CD4-positive, alpha-beta T cell treated with Interferon alpha-2 for 1 hour (primary cell): ENCODE measurements at regions not wholly inside any gene's neighbourhood (a gene's known extent, or its start where the extent isn't known, plus 50 kb on each side); places are given as distances from the start of the nearest gene placed in this dataset.
"Not testable (repeated sequence)": the region's sequence is repeated elsewhere in the genome, so short reads cannot be mapped to it uniquely, and the experiment has no call there.

Experiments used
- DNase-seq, 2 donors: peaks; one replicate each; pipeline ENCODE4 v3.0.0-alpha.2; 2020 to 2022

DNA sequence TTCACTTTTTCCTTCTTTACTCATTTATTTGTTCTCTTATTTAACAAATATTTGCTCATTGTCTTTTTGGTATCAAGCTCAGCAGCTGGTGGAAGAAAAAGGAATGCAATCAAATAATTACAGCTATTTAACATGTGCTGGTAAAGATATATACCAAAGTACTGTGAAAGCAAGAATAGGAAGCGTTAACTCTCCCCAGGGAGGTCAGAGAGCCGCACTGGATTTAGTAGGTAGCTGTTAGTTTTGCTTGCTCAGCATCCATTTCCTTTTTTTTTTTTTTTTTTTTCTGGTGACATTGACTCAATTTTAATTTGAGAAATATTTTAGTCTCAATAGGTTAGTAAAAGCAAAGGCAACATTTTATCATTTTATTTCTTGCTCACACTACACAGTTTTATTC, 308.5 kb upstream of the MDFIC2 start:
- no peak for DNase-seq

DNA sequence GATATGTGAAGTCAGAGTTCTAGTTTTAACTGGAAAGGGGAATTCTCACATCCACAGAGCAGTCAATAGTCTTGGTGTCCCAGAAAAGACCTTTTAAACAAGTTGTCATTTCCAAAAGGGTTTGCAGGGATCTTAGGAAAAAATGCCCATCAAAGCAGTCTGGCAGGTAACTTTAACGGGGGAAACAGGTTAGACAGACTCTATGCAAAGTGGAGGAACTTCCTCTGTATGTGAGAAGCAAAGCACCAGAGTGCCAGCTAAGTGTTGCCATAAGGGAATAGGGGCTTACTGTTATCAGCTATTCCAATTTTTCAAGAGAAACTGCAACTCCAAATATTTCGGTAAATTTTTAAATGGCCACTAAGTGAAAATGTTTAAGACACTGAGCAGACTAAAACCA, 307.9 kb upstream of the MDFIC2 start:
- DNase-seq = no peak

DNA sequence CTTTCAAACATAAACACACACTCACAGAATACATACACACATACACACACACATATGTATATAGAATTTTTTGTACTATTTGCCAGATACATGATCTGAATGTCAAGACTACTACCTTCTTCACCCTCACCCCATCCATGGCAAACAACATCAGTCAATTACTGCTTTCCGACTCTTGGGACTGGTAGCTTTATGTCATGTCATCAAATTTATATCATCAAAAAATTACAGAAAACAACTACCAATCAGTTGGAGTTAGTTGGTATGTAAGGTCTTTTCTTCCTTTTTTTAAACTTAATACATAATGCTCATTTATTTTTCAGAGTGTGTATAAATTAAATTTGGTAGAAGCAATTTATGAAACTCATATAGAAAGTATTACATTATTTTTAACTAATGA, 305.7 kb upstream of the MDFIC2 start:
- DNase-seq = no peak

DNA sequence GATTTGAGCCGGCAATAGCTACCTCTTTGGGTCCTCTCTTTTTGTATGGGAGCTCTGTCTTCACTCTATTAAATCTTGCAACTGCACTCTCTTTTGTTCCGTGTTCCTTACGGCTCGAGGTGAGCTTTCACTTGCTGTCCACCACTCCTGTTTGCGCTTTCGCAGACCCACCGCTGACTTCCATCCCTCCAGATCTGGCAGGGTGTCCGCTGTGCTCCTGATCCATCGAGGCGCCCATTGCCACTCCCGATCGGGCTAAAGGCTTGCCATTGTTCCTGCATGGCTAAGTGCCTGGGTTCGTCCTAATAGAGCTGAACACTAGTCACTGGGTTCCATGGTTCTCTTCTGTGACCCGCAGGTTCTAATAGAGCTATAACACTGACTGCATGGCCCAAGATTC, 304.9 kb upstream of the MDFIC2 start:
- not testable (repeated sequence) for DNase-seq

- no peak for DNase-seq
Observed at GRCh38 chr3:70615286-70615685, 302.8 kb upstream of the MDFIC2 start.

GRCh38 chr3:70614111-70614510, 301.7 kb upstream of the MDFIC2 start:
- no peak for DNase-seq

DNA sequence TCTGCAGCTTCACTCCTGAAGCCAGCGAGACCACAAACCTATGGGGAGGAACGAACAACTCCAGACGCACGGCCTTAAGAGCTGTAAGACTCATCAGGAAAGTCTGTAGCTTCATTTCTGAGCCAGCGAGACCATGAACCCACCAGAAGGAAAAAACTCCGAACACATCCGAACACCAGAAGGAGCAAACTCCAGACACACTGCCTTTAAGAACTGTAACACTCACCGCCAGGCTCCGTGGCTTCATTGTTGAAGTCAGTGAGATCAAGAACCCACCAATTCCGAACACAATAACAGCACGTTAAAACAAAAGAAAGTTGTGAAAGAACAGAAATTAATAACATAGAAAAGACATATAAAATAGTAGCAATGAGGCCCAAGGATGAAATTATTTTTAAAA, 300.5 kb upstream of the MDFIC2 start:
- DNase-seq = no peak

- not testable (repeated sequence) for DNase-seq
Observed at GRCh38 chr3:70611667-70612277, 299.3 kb upstream of the MDFIC2 start.

GRCh38 chr3:70608434-70608833, 296.0 kb upstream of the MDFIC2 start:
- no peak for DNase-seq

- no peak for DNase-seq
Observed at GRCh38 chr3:70607469-70607868, 295.0 kb upstream of the MDFIC2 start.

DNA sequence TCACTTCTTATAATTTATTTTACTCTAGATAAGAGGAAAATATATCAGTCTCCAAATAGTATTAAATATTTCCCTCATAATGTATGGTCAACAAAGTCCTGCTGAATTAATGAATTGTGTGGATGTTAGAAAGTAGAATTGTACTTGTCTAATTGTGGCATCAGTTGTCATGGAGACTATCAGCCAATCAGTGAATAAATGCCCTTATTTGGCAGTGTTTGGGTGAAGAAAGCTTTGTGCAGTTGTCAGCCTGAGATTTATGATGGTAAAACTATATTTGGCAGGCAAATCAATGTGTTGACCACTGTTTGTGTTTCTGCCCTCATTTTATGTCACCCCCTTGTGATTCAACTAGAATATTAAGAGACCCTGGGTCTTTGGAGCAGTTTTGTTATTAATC, 293.6 kb upstream of the MDFIC2 start:
- no peak for DNase-seq

DNA sequence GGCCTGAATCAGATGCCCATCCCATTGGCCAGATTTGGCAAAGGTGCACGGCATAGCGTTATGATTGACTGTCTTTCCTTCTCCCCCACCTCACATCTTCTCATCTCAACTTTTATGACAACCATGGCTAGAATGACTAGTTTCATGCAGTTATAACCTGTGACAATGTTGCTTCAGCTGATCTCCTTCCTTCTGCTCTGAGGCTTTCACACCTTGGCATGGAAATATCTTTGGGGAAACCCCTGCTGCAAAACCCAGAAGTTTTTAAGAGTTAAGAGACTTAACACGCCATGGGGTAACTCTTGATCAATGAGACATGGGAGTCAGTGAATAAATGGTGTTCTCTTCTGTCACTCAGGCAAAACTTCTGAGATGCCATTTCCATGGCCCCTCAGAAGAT, 290.7 kb upstream of the MDFIC2 start:
- DNase-seq = no peak

DNA sequence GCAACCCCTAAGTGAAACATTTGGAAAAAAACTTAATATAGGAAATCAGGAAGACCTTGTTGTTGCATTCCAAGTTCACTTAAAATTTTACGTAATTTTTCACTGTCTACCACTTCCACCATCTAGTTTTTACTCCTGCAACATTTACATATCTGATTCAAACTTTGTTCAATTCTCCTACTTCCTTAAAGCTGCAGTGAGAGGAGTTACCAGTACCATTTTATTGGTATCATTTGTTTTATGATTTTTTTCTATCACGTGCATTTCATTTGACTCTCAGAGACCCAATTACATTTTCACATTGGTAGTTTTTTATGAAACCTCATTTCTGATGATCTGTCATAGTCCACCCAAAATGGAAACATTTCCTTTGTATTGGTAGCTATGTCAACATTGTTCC, 284.9 kb upstream of the MDFIC2 start:
- no peak for DNase-seq

GRCh38 chr3:70583682-70584081, 271.2 kb upstream of the MDFIC2 start:
- DNase-seq = no peak

- DNase-seq = no peak
Observed at GRCh38 chr3:70582803-70583202, 270.4 kb upstream of the MDFIC2 start.

DNA sequence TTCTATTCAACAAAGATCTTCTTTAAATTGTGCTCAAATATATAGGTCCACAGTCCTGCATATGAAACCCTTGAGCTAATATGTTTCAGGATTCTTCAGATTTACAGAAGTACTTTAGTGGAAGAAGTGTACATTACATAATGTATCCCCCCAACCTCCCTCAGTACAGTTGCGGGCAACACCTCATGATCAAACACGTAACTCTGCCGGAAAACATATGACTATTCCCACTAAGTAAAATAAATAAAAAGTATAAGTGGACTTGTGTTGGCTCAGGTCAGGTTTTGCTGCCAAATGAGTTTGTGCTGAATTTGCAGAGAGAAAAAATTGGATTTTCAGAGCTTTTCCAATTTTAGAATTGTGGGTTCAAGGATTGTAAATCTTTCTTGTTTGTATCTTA, 267.6 kb upstream of the MDFIC2 start:
- DNase-seq = no peak

GRCh38 chr3:70571696-70572095, 259.3 kb upstream of the MDFIC2 start:
- DNase-seq = no peak

DNA sequence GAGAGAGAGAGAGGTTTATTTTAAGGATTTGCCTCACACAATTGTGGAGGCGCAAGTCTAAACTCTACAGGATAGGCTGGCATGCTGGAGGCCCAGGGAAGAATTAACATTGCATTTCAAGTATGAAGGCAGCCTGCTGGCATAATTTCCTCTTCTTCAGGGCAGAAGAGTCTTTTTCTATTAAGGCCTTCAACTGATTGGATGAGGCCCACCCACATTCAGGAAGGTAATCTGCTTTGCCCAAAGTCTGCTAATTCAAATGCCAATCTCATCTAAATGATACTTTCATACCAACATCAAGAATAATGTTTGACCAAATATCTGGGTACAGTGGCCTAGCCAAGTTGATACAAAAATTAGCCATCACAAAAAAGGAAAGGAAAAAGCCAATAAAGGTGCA, 258.1 kb upstream of the MDFIC2 start:
- DNase-seq = no peak

GRCh38 chr3:70568626-70569025, 256.2 kb upstream of the MDFIC2 start:
- no peak for DNase-seq

GRCh38 chr3:70565861-70566260, 253.4 kb upstream of the MDFIC2 start:
- DNase-seq = no peak

- no peak for DNase-seq
Observed at GRCh38 chr3:70564552-70564951, 252.1 kb upstream of the MDFIC2 start.

- DNase-seq = no peak
Observed at GRCh38 chr3:70561796-70562195, 249.4 kb upstream of the MDFIC2 start.

GRCh38 chr3:70558956-70559355, 246.5 kb upstream of the MDFIC2 start:
- DNase-seq = no peak

DNA sequence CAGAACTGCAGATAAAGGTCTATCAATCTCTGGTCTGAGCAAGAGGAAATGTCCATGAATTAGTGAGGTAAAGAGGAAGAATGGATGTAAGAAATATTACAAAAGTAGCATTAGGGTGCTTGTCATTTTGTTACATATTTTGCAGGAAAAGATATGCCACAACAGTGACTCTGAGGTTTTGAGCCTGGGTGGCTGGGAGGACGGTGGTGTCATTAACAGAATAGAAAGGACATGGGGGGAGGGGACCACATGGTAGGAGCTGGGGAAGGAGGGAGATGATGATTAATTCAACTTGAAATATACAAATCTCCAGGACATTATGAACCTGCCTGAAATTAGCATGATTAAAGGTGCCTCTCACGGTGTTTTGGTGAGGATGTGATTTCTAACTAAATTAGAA, 245.5 kb upstream of the MDFIC2 start:
- no peak for DNase-seq

DNA sequence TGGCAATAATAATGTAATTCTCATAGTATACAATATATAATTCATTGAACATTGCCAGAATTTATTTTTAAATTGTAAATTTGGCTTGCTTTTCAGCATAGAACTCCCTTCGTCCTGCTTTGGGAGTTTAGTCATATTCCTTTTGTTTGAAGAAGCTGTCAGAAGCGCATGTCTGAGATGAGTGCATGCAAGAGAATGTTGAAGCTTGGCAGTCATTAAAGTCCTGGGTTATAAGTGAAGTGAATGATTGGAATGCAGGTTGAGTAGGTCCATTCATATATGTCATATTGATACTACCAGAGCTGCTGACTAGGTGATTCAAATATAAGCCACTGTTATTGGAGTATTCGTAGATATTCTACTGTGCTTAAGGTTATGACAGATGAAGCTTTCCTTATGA, 243.6 kb upstream of the MDFIC2 start:
- DNase-seq = no peak

DNA sequence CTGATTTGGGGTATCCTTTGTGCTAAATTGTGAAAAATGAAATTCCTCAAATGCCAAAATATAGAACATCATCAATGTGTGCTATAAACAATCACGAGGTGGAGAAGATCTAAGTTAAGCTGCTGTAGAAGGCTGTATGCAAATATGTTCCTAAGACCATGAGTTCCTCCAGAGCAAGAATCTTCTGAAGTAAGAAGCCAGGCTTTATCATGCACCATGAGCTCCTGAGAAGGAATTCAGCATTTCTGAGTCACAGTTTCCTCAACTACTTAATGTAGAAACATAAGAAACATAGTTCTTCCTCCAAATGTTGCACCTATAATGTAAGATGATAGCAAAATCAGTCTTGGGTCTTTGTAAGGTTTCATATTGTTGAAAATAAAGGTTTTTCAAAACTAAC, 241.7 kb upstream of the MDFIC2 start:
- DNase-seq = no peak
